ENCODE measurements at regions not wholly inside any gene's neighbourhood (a gene's known extent, or its start where the extent isn't known, plus 50 kb on each side); places are given as distances from the start of the nearest gene placed in this dataset.

DNA sequence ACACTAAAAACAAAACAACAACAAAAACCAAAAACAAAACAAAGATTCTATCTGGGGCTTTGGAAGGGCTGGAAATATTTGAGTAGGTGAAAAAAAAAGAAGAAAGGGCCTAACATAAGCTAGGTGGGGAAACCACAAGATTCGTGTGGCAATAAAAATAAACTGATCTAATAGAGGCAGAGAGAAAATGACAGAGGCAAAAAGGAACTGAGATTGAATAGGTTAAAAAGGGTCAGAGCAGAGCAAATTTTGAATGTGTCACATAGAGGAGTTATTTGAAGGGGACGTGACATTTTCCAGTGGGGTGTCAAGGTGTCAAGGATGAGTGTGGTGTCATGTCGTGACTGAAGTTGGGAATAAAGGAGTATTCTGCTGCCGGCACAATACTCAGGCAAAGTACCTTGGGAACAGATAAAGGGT lies 65.2 kb upstream of the RALGPS2 start:
- TF ChIP-seq, protein P1, sequence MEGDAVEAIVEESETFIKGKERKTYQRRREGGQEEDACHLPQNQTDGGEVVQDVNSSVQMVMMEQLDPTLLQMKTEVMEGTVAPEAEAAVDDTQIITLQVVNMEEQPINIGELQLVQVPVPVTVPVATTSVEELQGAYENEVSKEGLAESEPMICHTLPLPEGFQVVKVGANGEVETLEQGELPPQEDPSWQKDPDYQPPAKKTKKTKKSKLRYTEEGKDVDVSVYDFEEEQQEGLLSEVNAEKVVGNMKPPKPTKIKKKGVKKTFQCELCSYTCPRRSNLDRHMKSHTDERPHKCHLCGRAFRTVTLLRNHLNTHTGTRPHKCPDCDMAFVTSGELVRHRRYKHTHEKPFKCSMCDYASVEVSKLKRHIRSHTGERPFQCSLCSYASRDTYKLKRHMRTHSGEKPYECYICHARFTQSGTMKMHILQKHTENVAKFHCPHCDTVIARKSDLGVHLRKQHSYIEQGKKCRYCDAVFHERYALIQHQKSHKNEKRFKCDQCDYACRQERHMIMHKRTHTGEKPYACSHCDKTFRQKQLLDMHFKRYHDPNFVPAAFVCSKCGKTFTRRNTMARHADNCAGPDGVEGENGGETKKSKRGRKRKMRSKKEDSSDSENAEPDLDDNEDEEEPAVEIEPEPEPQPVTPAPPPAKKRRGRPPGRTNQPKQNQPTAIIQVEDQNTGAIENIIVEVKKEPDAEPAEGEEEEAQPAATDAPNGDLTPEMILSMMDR (IDR thresholded peaks at IDR 0.05): no peak
- TF ChIP-seq POLR2AphosphoS5 (IDR thresholded peaks at IDR 0.05): no peak

All from esophagus muscularis mucosa (tissue), 3 donors.